K562 (cell line): ENCODE measurements at regions not wholly inside any gene's neighbourhood (a gene's known extent, or its start where the extent isn't known, plus 50 kb on each side); places are given as distances from the start of the nearest gene placed in this dataset.

Experiments
- ATF7 ChIP-seq: fragments of 450-650 bp; IDR thresholded peaks from 2 replicates; pipeline ENCODE4 v1.7.1; 2014; ENCODE audit warnings: mild to moderate bottlenecking, moderate library complexity
- HNRNPH1 ChIP-seq: fragments of 200-400 bp; formaldehyde crosslinking; optimal IDR thresholded peaks from 2 replicates; pipeline ENCODE3; 2017; ENCODE audit warnings: low read depth, mild to moderate bottlenecking, low read length, moderate library complexity
- KLF10 ChIP-seq: fragments of 250-450 bp; sonication (Bioruptor Pico); IDR thresholded peaks from 2 replicates; pipeline ENCODE4 v1.6.1; 2021; ENCODE audit warnings: matching md5 sums
- NR2F6 ChIP-seq: fragments of 450-650 bp; formaldehyde crosslinking; IDR thresholded peaks from 2 replicates; pipeline ENCODE4 v1.4.0; 2020; ENCODE audit warnings: mild to moderate bottlenecking
- PTBP1 ChIP-seq: fragments of 200-400 bp; formaldehyde crosslinking; IDR thresholded peaks from 2 replicates; pipeline ENCODE4 v1.6.1; 2017; ENCODE audit warnings: low read depth, low read length
- XRCC5 ChIP-seq: fragments of 200-400 bp; formaldehyde crosslinking; IDR thresholded peaks from 2 replicates; pipeline ENCODE4 v1.6.1; 2017; ENCODE audit warnings: low read depth, mild to moderate bottlenecking, low read length
- YY1 ChIP-seq, 3 experiments: IDR thresholded peaks; 2 replicates each; pipeline ENCODE4 v1.6.1; 2011; ENCODE audit warnings: low read length in 2 of 3, mild to moderate bottlenecking in 2 of 3, moderate library complexity in 2 of 3, borderline replicate concordance in 1 of 3, control low read depth in 1 of 3, low read depth in 1 of 3; ENCODE audit not compliant: insufficient read depth in 3 of 3, insufficient replicate concordance in 2 of 3, control insufficient read depth in 1 of 3, insufficient read length in 1 of 3; ENCODE audit errors: extremely low read depth in 1 of 3
- ZNF316 ChIP-seq: fragments of 450-650 bp; IDR thresholded peaks from 2 replicates; pipeline ENCODE4 v1.6.1; 2016
- ZNF445 ChIP-seq: fragments of 250-450 bp; sonication (Bioruptor Pico); IDR thresholded peaks from 2 replicates; pipeline ENCODE4 v1.4.0; 2020; ENCODE audit warnings: low read depth, mild to moderate bottlenecking, moderate library complexity
- ZNF561 ChIP-seq: fragments of 450-650 bp; formaldehyde crosslinking; conservative IDR thresholded peaks from 2 replicates; pipeline ENCODE4 v1.4.0; 2020; ENCODE audit warnings: mild to moderate bottlenecking, moderate library complexity
- TF ChIP-seq, protein P1 (sequence below), 2 experiments: fragments of 450-650 bp; formaldehyde crosslinking in 1 of 2; IDR thresholded peaks; 2 replicates each; pipeline versions ENCODE4 v1.4.0 to v1.6.1; 2014 to 2020; ENCODE audit warnings: mild to moderate bottlenecking in 2 of 2, borderline replicate concordance in 1 of 2, low read depth in 1 of 2
- TF ChIP-seq, protein P2 (sequence below): sonication (generic); formaldehyde crosslinking; IDR thresholded peaks from 2 replicates; pipeline ENCODE4 v1.9.0; 2022; ENCODE audit warnings: mild to moderate bottlenecking, missing genetic modification reagents

GRCh38 chr3:17841190-17841828 lies 98.9 kb upstream of the TBC1D5 start (continued):
- TF ChIP-seq, protein P1, sequence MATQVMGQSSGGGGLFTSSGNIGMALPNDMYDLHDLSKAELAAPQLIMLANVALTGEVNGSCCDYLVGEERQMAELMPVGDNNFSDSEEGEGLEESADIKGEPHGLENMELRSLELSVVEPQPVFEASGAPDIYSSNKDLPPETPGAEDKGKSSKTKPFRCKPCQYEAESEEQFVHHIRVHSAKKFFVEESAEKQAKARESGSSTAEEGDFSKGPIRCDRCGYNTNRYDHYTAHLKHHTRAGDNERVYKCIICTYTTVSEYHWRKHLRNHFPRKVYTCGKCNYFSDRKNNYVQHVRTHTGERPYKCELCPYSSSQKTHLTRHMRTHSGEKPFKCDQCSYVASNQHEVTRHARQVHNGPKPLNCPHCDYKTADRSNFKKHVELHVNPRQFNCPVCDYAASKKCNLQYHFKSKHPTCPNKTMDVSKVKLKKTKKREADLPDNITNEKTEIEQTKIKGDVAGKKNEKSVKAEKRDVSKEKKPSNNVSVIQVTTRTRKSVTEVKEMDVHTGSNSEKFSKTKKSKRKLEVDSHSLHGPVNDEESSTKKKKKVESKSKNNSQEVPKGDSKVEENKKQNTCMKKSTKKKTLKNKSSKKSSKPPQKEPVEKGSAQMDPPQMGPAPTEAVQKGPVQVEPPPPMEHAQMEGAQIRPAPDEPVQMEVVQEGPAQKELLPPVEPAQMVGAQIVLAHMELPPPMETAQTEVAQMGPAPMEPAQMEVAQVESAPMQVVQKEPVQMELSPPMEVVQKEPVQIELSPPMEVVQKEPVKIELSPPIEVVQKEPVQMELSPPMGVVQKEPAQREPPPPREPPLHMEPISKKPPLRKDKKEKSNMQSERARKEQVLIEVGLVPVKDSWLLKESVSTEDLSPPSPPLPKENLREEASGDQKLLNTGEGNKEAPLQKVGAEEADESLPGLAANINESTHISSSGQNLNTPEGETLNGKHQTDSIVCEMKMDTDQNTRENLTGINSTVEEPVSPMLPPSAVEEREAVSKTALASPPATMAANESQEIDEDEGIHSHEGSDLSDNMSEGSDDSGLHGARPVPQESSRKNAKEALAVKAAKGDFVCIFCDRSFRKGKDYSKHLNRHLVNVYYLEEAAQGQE (IDR thresholded peaks at IDR 0.05; ENCODE audit: borderline replicate concordance): peak; percentile 95
- TF ChIP-seq, protein P1 (CRISPR knock-in tag; IDR thresholded peaks at IDR 0.05; ENCODE audit: low read depth): no peak
- no peak for TF ChIP-seq KLF10
- peak in 1 of 3 experiments; percentile 33 for TF ChIP-seq YY1 (IDR thresholded peaks at IDR 0.05; ENCODE audit: borderline replicate concordance in 1 of 3, control insufficient read depth in 1 of 3, extremely low read depth in 1 of 3, insufficient read depth in 3 of 3, insufficient read length in 1 of 3, insufficient replicate concordance in 2 of 3, low read depth in 1 of 3, low read length in 2 of 3)
- 0 out of 2 replicates have a peak, but pooled peaks have one; percentile 37 for TF ChIP-seq ZNF316
- no peak for TF ChIP-seq ZNF445 (CRISPR knock-in tag)
- 0 out of 2 replicates have a peak, but pooled peaks have one; percentile 36 for TF ChIP-seq XRCC5
- 0 out of 2 replicates have a peak, but pooled peaks have one; percentile 30 for TF ChIP-seq ATF7
- no peak for TF ChIP-seq HNRNPH1
- TF ChIP-seq PTBP1: no peak
- no peak for TF ChIP-seq ZNF561 (CRISPR knock-in tag)
- TF ChIP-seq, protein P2, sequence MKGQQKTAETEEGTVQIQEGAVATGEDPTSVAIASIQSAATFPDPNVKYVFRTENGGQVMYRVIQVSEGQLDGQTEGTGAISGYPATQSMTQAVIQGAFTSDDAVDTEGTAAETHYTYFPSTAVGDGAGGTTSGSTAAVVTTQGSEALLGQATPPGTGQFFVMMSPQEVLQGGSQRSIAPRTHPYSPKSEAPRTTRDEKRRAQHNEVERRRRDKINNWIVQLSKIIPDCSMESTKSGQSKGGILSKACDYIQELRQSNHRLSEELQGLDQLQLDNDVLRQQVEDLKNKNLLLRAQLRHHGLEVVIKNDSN (CRISPR knock-in tag): no peak
- TF ChIP-seq NR2F6 (CRISPR knock-in tag): no peak
